ENCODE measurements at regions not wholly inside any gene's neighbourhood (a gene's known extent, or its start where the extent isn't known, plus 50 kb on each side); places are given as distances from the start of the nearest gene placed in this dataset.

GRCh38 chr16:9270941-9271340, 179.5 kb downstream of the HAPSTR1 start:
- TF ChIP-seq, protein P1, sequence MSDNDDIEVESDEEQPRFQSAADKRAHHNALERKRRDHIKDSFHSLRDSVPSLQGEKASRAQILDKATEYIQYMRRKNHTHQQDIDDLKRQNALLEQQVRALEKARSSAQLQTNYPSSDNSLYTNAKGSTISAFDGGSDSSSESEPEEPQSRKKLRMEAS (IDR thresholded peaks at IDR 0.05; ENCODE audit: insufficient read depth, insufficient read length) = no peak
- TF ChIP-seq CTCF (IDR thresholded peaks at IDR 0.05; ENCODE audit: extremely low read depth in 1 of 2, insufficient read depth in 1 of 2, low read depth in 1 of 2, low read length in 2 of 2) = no peak
- TF ChIP-seq FOS (IDR thresholded peaks at IDR 0.05; ENCODE audit: borderline replicate concordance, insufficient read depth, low read length) = no peak
